IPS DF 4.7 (cell line): ENCODE measurements at regions not wholly inside any gene's neighbourhood (a gene's known extent, or its start where the extent isn't known, plus 50 kb on each side); places are given as distances from the start of the nearest gene placed in this dataset.
"Not testable (repeated sequence)": the region's sequence is repeated elsewhere in the genome, so short reads cannot be mapped to it uniquely, and the experiment has no call there.

ENCODE experiments used
- DNase-seq: peaks from one replicate; pipeline ENCODE4 v3.0.0-alpha.2; 2013; ENCODE audit warnings: low spot score; ENCODE audit errors: extremely low read depth

DNA sequence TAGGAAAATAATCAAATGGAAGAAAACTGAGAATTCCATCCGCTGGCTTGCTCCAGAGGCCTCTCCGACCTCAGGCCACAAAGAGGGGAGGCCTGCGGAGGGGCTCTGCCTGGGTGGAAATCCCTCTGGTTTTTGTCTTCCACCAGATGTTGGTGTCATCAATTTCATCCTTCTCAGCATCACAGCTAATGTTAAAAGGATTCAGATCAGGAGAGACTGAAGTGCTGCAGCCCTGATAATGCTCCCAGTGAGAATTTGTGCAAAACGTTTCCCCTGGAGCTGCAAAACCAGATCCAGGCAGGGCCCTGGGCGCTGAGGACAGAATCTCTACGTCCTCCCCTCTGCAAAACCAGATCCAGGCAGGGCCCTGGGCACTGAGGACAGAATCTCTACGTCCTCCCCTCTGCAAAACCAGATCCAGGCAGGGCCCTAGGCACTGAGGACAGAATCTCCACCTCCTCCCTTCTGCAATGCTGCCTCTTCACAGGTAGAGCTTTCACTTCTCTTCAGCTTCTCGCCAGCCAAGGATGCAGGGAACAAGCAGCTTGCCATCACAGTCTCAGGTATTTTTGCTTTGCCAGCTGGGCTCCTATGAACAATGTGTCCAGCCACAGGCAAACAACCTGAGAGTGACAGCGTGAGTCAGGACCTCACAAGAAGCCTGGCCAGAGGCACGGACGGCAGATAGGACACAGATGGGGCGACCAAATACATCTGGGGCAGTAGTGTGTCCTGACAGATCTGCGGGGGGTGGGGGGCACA, 81.2 kb downstream of the TMEM18 start:
- DNase-seq = no peak

DNA sequence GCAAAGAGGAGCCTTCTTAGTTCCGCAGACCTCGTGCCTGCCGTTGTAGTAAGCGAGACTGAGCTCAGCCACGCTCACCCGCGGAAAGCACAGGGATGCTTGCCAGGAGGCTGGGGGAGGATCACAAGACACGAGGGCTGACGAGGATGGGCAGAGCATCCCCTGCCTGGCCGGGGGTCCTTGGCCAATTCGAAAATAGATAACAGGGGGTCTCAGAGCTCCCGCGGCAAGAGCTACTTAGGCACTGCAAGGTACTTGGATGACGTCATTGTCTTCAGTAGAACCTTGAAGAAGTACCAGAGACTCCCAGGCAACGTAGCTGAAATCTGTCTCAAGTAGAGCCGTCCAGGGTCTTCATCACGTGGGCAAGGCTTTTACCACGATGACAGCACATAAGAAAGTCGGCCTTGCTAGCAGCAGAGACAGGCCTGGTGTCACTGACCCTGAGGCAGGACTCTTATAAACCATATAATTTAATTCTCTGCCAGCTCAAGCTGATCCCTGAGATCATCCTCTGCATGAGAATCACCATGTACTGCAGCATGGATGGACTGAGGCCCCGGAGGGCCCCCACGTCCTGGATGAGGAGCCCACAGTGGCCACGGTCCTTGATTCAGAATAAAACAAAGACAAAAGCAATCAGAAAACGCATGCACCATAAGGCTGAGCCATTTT, 81.9 kb downstream of the TMEM18 start:
- no peak for DNase-seq

DNA sequence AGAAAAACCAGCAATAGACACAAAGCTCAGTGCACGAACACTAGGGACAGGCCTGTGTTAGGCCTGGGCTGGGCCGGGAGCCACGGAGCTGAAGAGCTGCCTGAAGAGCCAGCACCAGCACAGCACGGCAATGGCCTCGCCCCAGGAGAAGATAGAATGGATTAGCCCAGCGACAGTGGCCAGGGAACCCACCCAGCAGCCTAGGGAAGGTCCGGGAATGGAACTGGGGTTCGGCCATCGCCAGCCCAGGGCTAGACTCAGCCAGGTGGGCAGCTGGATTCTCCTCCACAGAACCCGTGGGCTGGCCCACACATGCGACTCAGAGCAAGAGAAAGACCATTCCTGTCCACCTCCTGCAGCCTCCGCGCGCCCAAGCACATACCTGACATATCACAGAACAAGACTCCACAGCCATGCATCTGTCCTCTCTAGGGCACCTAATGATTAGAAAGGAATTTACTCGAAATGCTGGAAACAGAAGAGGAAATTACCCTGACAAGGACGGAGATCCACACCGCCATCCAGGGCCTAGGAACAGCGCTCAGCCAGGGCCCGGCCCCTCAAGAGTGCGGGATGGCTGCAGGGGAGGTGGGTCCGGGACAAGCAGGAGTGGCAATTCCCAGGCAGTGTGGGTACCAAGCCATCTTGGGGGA, 82.8 kb downstream of the TMEM18 start:
- DNase-seq = no peak

- no peak for DNase-seq
Observed at GRCh38 chr2:593356-594026, 83.7 kb downstream of the TMEM18 start.

GRCh38 chr2:592737-593136, 84.5 kb downstream of the TMEM18 start:
- no peak for DNase-seq

DNA sequence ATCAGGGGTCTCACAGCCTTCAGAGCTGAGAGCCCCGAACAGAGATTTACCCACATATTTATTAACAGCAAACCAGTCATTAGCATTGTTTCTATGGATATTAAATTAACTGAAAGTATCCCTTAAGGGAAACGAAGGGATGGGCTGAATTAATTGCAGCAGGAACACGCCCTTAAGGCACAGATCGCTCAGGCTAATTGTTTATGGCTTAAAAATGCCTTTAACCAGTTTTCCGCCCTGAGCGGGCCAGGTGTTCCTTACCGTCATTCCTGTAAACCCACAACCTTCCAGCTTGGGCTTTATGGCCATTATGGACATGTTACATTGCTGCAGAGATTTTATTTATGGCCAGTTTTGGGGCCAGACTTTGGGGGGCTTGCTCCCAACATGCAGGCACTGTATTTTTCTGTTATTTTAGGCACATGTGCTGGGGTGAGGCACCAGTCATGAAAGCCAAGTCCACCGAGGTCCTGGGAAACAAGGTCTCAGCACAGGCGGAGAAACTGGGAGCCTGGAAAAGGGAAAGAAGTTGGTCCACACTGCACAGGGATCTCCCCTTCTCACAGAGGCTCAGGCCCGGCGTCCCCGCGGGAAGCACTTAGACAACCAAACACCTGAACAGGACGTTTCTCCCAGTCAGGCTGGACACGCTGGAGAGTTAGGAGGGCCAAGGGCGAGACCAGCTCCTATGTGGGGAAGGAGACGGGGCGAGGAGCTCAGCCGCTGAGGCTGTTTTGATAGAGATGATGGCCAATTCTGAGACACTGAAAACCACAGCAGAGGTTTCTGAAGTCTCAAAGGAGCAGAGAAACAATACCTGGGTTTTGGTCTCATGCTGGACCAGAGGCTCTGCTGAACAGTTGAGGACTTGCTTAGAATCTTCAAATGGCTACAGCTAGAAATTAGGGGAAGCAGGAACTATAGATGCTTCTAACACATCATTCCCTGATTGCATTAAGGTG, 86.7 kb downstream of the TMEM18 start:
- DNase-seq = no peak

- no peak for DNase-seq
Observed at GRCh38 chr2:589281-590130, 87.7 kb downstream of the TMEM18 start.

- no peak for DNase-seq
Observed at GRCh38 chr2:588074-588645, 89.0 kb downstream of the TMEM18 start.

GRCh38 chr2:587087-587960, 89.9 kb downstream of the TMEM18 start:
- no peak for DNase-seq

DNA sequence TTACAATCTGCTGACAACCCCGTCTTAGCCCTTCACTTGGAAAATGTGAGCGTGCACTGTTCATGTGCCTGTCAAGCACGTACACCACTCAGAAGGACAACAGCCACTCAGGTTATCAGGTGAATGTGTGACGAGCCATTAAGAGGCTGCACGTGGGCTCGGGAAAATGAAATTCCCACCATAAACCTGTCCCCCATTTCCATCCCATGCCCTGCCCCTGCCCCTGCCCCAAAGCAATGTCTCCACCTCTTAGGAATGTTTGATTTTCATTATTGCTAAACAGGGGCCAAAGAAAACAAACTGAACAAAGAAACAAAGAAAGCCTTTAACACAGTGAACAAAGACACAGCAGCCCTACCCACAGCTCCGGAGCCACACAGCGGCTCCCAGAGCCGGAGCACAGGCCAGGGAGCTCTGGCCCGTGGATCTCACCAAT, 90.5 kb downstream of the TMEM18 start:
- DNase-seq = no peak

DNA sequence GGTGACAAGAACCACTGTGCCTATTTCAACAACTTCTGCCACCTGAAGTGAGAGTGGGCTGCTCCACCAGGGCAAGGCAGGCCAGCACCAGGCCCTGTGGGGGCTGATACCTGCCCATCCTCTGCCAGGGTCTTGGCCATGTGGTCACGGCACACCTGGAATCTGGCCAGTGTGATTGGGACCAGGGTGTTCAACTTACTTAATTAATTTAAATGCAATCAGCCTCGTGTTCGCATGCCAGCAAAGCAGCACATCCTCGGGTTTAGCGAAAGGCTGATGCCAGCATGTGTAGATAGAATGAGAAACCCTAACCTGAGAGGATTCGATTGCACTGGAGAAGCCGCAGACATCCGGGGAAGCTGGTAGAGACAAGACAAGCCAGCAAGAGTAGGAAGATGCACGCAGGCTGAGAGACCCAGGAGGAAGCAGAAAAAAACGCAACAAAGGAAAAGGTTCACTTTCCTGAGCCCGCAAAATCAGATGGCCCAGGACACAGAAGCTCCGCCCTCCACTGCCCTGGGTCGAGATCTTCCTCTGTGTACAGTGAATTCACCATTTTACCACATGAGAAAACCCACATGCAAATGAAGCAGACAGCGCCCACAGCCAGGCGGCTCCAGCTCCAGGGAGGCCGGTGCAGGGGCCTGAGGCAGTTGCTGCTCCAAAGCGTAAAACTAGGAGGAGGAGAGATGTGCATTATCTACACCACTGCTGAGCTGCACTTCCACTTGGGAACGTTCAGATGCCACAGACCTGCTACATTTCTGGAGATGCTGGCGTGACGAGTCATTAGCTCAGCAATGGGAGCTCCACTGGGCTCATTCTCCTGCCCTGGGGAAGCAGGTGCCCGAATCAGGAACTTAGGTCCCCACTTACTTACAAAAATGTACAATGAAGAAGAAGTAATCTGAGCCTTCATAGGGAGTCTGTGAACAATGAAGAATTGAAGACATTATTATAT, 92.1 kb downstream of the TMEM18 start:
- DNase-seq = no peak

GRCh38 chr2:583666-584065, 93.5 kb downstream of the TMEM18 start:
- no peak for DNase-seq

- no peak for DNase-seq
Observed at GRCh38 chr2:582792-583528, 94.2 kb downstream of the TMEM18 start.

DNA sequence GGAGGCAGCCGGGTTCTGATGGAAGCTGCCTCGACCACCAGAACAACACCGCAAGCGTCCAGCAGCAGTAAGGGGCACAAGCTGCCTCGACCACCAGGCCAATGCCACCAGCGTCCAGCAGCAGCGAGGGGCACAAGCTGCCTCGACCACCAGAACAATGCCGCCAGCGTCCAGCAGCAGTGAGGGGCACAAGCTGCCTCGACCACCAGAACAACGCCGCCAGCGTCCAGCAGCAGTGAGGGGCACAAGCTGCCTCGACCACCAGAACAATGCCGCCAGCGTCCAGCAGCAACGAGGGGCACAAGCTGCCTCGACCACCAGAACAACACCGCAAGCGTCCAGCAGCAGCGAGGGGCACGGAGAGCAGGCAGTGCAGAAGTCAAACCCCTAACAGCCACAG, 94.9 kb downstream of the TMEM18 start:
- DNase-seq = not testable (repeated sequence)

GRCh38 chr2:579961-580360, 97.2 kb downstream of the TMEM18 start:
- no peak for DNase-seq

- DNase-seq = no peak
Observed at GRCh38 chr2:579351-579886, 97.8 kb downstream of the TMEM18 start.
